Sigmoid colon (tissue), 4 donors: ENCODE measurements at regions not wholly inside any gene's neighbourhood (a gene's known extent, or its start where the extent isn't known, plus 50 kb on each side); places are given as distances from the start of the nearest gene placed in this dataset.

Experiments
- CTCF ChIP-seq, 4 experiments: fragments of 450-650 bp in 3 of 4; fragments of 200-600 bp in 1 of 4; IDR thresholded peaks; one replicate each; pipeline ENCODE4 v1.5.1; 2016 to 2019; ENCODE audit warnings: antibody characterized with exemption in 4 of 4, mild to moderate bottlenecking in 3 of 4, moderate library complexity in 2 of 4
- EP300 ChIP-seq, 4 donors: sonication (generic); formaldehyde crosslinking; IDR thresholded peaks; one replicate each; pipeline ENCODE4 v1.6.1; 2017; ENCODE audit warnings: antibody characterized with exemption in 4 of 4
- POLR2AphosphoS5 ChIP-seq, 4 donors: sonication (generic); formaldehyde crosslinking; IDR thresholded peaks; one replicate each; pipeline ENCODE4 v1.6.1; 2017; ENCODE audit warnings: antibody characterized with exemption in 4 of 4

GRCh38 chr6:65876668-65877067, 169.6 kb upstream of the EYS start:
- no peak for TF ChIP-seq POLR2AphosphoS5 (IDR thresholded peaks at IDR 0.05)
- no peak for TF ChIP-seq CTCF (IDR thresholded peaks at IDR 0.05)
- no peak for TF ChIP-seq EP300 (IDR thresholded peaks at IDR 0.05)
